ENCODE measurements at regions not wholly inside any gene's neighbourhood (a gene's known extent, or its start where the extent isn't known, plus 50 kb on each side); places are given as distances from the start of the nearest gene placed in this dataset.

DNA sequence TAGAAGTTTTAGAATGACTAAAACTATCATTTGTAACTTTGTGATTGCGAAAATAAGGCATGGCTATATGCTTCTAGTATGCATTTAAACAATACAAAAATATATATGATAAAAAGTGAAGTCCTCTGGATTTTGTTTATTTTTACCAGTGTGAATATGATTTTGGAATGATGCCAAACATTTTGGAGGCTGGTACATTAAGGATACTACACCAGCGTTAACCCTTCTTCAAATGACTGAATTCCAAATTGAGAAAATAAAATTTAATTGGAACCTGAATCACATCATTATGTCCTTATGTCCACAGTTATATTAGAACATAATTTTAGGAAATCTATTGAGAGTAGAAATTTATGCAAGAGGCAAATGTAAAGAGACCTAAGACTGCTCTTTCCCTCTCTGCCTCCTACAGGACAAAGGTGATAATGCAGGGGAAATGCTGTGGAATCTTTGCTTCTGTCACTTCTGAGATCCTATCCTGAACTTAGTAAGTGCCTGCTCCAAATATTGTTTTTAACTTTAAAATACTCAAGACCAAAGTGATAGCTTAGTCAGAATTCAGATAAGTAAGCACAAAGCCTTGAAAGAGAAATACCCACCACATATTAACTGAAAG is 121.1 kb upstream of the NANOGP8 start:
- Histone ChIP-seq H2BK12ac (ENCODE audit: insufficient read length, low read depth, low read length) (no peak overlapping the region), H3K27me3 (ENCODE audit: insufficient read depth, low read length) (no peaks in the 10 kb centered on the region), H3K4ac (ENCODE audit: low read depth, low read length) (no peak overlapping the region), H3K4me2 (ENCODE audit: insufficient read depth, insufficient read length, low read length) (no peak overlapping the region), H2AK5ac (ENCODE audit: insufficient read length, low read length) (no peak overlapping the region), H4K8ac (replicated peaks; ENCODE audit: insufficient read length, low read depth, low read length) (no peak overlapping the region), H3K79me2 (ENCODE audit: insufficient read depth, low read length) (no peaks in the 10 kb centered on the region), H3K56ac (ENCODE audit: insufficient read length, low read depth, low read length) (no peak overlapping the region), H2BK20ac (ENCODE audit: low read depth, low read length, poor library complexity, severe bottlenecking) (no peak overlapping the region), H3K79me1 (ENCODE audit: insufficient read depth, low read depth, low read length, poor library complexity, severe bottlenecking) (no peaks in the 10 kb centered on the region), H3K9ac (ENCODE audit: extremely low read depth, insufficient read length, low read length) (no peak overlapping the region), H3K9me3 (ENCODE audit: control insufficient read depth, low read depth, low read length) (no peaks in the 10 kb centered on the region), H3K23me2 (ENCODE audit: insufficient read length, low read depth, low read length, poor library complexity, severe bottlenecking) (no peaks in the 10 kb centered on the region), H2BK15ac (ENCODE audit: low read depth, low read length) (no peak overlapping the region), H3K23ac (ENCODE audit: insufficient read length, low read depth, low read length) (no peak overlapping the region), H2BK120ac (ENCODE audit: low read depth, low read length, poor library complexity, severe bottlenecking) (no peak overlapping the region), H3K18ac (ENCODE audit: insufficient read length, low read depth, low read length) (no peak overlapping the region), H3K27ac (ENCODE audit: insufficient read length, low read depth, low read length) (no peak overlapping the region), H2BK5ac (ENCODE audit: insufficient read length, low read length) (no peak overlapping the region), H4K20me1 (ENCODE audit: control insufficient read depth, insufficient read depth, insufficient read length) (no peaks in the 10 kb centered on the region), H3K14ac (ENCODE audit: insufficient read depth, low read length) (no peak overlapping the region), H3T11ph (ENCODE audit: low read length) (no peak overlapping the region), H2AFZ (ENCODE audit: low read length) (no peak overlapping the region), H3K4me1 (ENCODE audit: insufficient read depth, low read length) (no peaks in the 10 kb centered on the region), H4K5ac (ENCODE audit: insufficient read length, low read depth, low read length) (no peak overlapping the region), H4K91ac (ENCODE audit: insufficient read length, low read depth, low read length) (no peak overlapping the region)
- Mint-ChIP-seq H3K27me3 (ENCODE audit: low read depth) (no peaks in the 10 kb centered on the region), H3K9me3 (peaks cover 0 to 2% of the 10 kb centered on the region in 2 experiments; a peak in 1 of 5 replicates), H3K4me3 (no peak overlapping the region), H3K27ac (no peak overlapping the region), H3K4me1 (no peaks in the 10 kb centered on the region), H3K36me3 (ENCODE audit: insufficient read depth in 1 of 3, low read depth in 3 of 3) (no peaks in the 10 kb centered on the region)
- DNase-seq = no peak
- WGBS (ENCODE audit: extremely low coverage, insufficient read length, low lambda C conversion rate) = no CpG with 5 or more reads among the region's 2 CpGs
- peak; percentile 80 for TF ChIP-seq CTCF (conservative IDR thresholded peaks at IDR 0.05)
